ENCODE measurements at regions not wholly inside any gene's neighbourhood (a gene's known extent, or its start where the extent isn't known, plus 50 kb on each side); places are given as distances from the start of the nearest gene placed in this dataset.
"Not testable (repeated sequence)": the region's sequence is repeated elsewhere in the genome, so short reads cannot be mapped to it uniquely, and the experiment has no call there.

DNA sequence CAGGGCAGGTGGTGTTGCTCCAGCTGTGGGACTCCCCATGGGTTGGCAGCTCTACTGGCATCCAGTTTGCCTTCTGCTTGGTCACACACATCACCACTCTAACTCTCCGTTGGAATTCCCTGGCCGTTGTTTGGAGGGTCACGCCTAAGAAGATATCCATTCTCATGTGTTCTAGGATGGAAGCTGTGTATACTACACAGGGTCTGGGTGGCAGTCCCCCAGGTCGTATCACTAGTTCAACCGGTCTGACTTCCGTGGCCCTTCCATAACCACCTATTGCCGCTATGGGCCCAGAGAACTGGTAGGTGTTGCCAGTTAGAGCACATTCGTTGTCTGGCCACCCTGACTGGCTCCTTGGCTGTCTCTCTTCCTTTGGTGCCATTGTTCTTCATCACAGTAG, 456.3 kb downstream of the TMEM121 start:
- DNase-seq: no peak
- Histone ChIP-seq H3K9me3 (no peaks in the 10 kb centered on the region), H3K36me3 (no peaks in the 10 kb centered on the region), H3K4me3 (no peak overlapping the region), H3K4me1 (no peaks in the 10 kb centered on the region), H3K27me3 (no peaks in the 10 kb centered on the region), H3K27ac (no peak overlapping the region)
- 76% methylated on average over 7 of the region's 8 CpGs; no CpG with 5 or more reads in 1 of the 2 donors for WGBS, 2 donors
- intact Hi-C loops (cut with DNase I): no loop called here
- TF ChIP-seq, protein P1, sequence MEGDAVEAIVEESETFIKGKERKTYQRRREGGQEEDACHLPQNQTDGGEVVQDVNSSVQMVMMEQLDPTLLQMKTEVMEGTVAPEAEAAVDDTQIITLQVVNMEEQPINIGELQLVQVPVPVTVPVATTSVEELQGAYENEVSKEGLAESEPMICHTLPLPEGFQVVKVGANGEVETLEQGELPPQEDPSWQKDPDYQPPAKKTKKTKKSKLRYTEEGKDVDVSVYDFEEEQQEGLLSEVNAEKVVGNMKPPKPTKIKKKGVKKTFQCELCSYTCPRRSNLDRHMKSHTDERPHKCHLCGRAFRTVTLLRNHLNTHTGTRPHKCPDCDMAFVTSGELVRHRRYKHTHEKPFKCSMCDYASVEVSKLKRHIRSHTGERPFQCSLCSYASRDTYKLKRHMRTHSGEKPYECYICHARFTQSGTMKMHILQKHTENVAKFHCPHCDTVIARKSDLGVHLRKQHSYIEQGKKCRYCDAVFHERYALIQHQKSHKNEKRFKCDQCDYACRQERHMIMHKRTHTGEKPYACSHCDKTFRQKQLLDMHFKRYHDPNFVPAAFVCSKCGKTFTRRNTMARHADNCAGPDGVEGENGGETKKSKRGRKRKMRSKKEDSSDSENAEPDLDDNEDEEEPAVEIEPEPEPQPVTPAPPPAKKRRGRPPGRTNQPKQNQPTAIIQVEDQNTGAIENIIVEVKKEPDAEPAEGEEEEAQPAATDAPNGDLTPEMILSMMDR (IDR thresholded peaks at IDR 0.05): no peak
- no peak for TF ChIP-seq POLR2A (IDR thresholded peaks at IDR 0.05)

DNA sequence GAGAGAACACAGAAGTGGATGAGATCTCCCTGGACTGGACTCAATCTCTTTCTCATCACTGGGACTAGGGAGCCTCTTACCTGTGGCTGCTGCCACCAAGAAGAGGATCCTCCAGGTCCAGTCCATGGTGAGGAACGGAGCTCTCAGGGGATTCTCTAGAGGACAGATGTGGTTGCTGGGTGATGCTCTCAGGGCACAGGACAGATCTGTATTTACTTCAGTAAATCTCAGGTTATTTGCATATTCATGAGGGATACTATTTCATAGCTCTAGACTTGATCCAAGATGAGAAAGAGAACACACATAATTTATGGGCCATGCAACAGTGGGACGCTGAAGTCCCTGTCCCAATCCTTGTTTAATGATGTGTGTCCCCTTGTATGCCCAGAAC, 460.5 kb downstream of the TMEM121 start:
- Histone ChIP-seq H3K27ac (peak overlapping the region in 1 of 4 donors; percentile 17), H3K9me3 (no peaks in the 10 kb centered on the region), H3K4me3 (no peak overlapping the region), H3K27me3 (no peaks in the 10 kb centered on the region), H3K36me3 (no peaks in the 10 kb centered on the region), H3K4me1 (no peaks in the 10 kb centered on the region)
- WGBS, 2 donors: 71 to 75% methylated on average over 1 to 2 of the region's 2 CpGs
- no peak for TF ChIP-seq POLR2A (IDR thresholded peaks at IDR 0.05)
- TF ChIP-seq, protein P1 (IDR thresholded peaks at IDR 0.05): no peak
- no peak for DNase-seq
- intact Hi-C loops (cut with DNase I): no loop called here

DNA sequence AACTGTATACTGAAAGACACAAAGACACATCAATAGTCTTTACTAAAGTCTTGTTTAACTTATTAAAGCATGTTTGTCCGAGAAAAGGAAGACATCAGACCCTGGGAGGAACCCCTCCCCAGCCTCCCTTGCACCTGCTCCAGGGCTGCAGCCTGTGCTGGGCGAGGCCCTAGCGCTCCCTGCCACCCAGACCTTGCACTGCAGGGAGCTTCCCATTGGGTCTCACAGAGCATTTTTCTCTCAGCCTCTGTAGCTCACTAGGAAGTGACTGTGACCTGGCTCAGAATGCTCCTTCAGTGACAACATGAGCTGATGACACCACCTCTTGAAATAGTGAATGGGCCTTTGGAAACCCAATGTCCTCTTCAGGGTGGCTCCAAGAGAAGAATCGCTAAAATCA, 461.2 kb downstream of the TMEM121 start:
- no peak overlapping the region for H3K4me3 ChIP-seq
- no peak overlapping the region for H3K27ac ChIP-seq
- H3K36me3 ChIP-seq: no peaks in the 10 kb centered on the region
- no peaks in the 10 kb centered on the region for H3K4me1 ChIP-seq
- no peaks in the 10 kb centered on the region for H3K9me3 ChIP-seq
- H3K27me3 ChIP-seq: no peaks in the 10 kb centered on the region
- intact Hi-C loops (cut with DNase I): no loop called here
- DNase-seq: no peak
- TF ChIP-seq, protein P1 (IDR thresholded peaks at IDR 0.05): no peak
- no peak for TF ChIP-seq POLR2A (IDR thresholded peaks at IDR 0.05)
- WGBS, 2 donors: 68 to 72% methylated on average over 3 of the region's 4 CpGs

DNA sequence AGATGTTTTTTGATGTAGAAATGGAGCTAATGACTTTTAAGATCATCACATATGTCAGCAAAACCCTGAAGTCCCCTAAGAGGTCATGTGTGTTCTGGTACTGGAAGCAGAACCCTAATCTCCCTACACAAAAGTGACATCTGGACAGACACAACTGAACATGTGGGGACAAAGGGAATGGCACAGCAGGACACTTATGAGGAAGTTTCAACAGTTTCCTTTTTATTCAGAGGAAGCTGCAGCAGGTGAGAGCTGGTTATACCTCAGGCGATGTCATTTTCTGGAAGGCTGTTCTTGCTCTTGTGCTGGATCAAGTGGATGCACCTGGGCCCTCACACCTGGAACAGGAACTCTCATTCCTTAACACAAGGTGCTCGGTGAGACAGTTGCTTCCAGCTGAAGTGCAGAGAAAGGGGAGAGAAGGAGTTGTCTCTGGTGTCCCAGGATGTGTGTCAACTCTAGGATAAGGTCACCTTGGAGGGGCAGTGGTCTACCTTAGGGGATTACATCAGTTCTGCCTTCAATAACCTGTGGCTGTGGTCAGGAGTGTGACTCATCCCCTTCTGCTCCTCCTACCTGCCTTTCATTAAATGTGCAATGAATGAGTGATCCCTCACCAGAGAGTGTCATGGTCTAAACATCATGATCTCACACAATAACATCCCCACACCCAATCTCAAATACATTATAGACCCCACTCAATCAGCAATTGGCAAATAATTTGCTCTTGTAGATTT, 463.4 kb downstream of the TMEM121 start:
- intact Hi-C loops (cut with DNase I): no loop called here
- DNase-seq: no peak
- H3K9me3 ChIP-seq: no peaks in the 10 kb centered on the region

DNA sequence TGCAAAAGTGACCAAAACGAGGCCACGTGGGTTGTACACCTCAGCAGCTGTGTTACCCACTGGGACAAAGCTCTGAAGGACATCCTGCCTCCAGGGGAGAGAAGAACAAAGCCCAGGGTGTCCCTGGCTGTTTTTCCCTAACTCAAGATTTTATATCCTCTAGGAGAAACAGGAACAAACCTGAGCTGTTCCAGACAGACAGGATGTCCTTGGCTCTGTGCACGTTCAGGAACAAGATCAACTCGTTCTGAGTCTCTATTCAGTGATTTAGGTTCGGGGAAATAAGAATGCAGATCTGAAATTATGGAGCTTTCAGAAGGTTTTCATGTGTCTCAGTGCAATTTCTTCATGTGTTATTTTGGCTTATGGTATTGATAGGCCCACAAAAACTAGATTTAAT, 465.3 kb downstream of the TMEM121 start:
- H3K4me1 ChIP-seq; DNase-seq; H3K9me3 ChIP-seq; H3K4me3 ChIP-seq; intact Hi-C loops (cut with DNase I); H3K36me3 ChIP-seq; H3K27me3 ChIP-seq; H3K27ac ChIP-seq: not testable (repeated sequence)
- whole genome bisulfite sequencing, 2 donors: 21 to 26% methylated on average over 5 of the region's 5 CpGs

More for the DNA sequence above, 463.4 kb downstream of the TMEM121 start:
- H3K36me3 ChIP-seq: no peaks in the 10 kb centered on the region
- H3K4me1 ChIP-seq: no peaks in the 10 kb centered on the region
- 20 to 67% methylated on average over 1 of the region's 2 CpGs for WGBS, 2 donors
- peaks cover 0 to 3% (median 0%) of the 10 kb centered on the region in 4 donors for H3K27me3 ChIP-seq
- H3K27ac ChIP-seq: no peak overlapping the region
- no peak overlapping the region for H3K4me3 ChIP-seq
- TF ChIP-seq, protein P1 (IDR thresholded peaks at IDR 0.05): no peak
- no peak for TF ChIP-seq POLR2A (IDR thresholded peaks at IDR 0.05)
